Central memory CD8-positive, alpha-beta T cell (primary cell): ENCODE measurements at regions not wholly inside any gene's neighbourhood (a gene's known extent, or its start where the extent isn't known, plus 50 kb on each side); places are given as distances from the start of the nearest gene placed in this dataset.
"Not testable (repeated sequence)": the region's sequence is repeated elsewhere in the genome, so short reads cannot be mapped to it uniquely, and the experiment has no call there.

Source experiments
- ATAC-seq: fragments of 150-1000 bp; cut with Tn5 transposase; replicated peaks from 2 replicates; pipeline ENCODE4 v1.10.0; 2022; ENCODE audit warnings: mild to moderate bottlenecking, moderate FRiP score, moderate number of reproducible peaks; ENCODE audit not compliant: poor library complexity, severe bottlenecking; ENCODE audit errors: extremely low read depth
- DNase-seq, 2 donors: peaks; one replicate each; pipeline ENCODE4 v3.0.0; 2021; ENCODE audit warnings: low spot score in 2 of 2
- H3K27ac Mint-ChIP-seq: one replicate; pipeline ENCODE4 v1.8.0; 2022; ENCODE audit warnings: low read depth, mild to moderate bottlenecking, moderate library complexity, mixed read lengths
- H3K27me3 Mint-ChIP-seq: one replicate; pipeline ENCODE4 v1.8.0; 2022; ENCODE audit warnings: mixed read lengths
- H3K36me3 Mint-ChIP-seq: one replicate; pipeline ENCODE4 v1.8.0; 2022; ENCODE audit warnings: mild to moderate bottlenecking, moderate library complexity, mixed read lengths; ENCODE audit not compliant: insufficient read depth
- H3K4me1 Mint-ChIP-seq: one replicate; pipeline ENCODE4 v1.8.0; 2022; ENCODE audit warnings: mixed read lengths
- H3K4me3 Mint-ChIP-seq: one replicate; pipeline ENCODE4 v1.8.0; 2022; ENCODE audit warnings: mild to moderate bottlenecking, moderate library complexity, mixed read lengths
- H3K9me3 Mint-ChIP-seq: one replicate; pipeline ENCODE4 v1.8.0; 2022; ENCODE audit warnings: mixed read lengths

DNA sequence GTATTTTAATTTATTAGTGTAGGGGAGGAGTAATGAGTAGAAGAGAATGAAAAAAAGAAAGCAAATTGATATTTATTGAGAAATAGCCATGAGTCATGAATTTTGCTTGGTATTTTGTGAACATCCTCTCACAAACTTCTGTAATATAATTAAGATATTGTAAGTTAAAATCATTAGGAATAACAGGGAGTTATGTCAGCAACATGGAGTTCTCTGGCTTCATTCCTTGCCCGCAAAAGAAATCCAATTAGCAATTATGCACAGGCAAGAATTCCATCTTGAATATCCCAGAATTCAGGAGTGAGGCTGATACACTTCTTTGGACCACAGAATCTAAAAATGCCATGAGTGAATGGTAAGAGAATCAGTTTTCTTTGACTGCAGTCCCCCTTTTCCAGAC, 94.3 kb upstream of the PTHLH start:
- H3K27ac Mint-ChIP-seq: no peak overlapping the region

DNA sequence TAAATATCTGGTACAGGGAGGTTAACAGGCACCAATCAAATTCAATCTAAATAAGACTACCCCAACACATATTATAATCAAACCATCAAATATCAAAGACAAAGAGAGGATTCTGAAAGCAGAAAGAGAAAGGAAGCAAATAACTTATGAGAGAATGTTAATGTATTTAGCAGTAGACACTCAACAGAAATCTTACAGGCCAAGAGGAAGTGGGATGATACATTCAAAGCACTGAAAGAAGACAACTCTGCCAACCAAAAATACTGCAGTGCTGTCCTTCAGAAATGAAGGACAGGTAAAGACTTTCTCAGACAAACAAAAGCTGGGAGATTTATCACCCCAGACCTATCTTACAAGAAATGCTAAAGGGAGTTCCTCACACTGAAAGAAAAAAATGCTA, 95.9 kb upstream of the PTHLH start:
- DNase-seq: no peak
- H3K9me3 Mint-ChIP-seq: peaks cover 19% of the 10 kb centered on the region
- no peaks in the 10 kb centered on the region for H3K36me3 Mint-ChIP-seq
- no peak for ATAC-seq
- no peak overlapping the region for H3K4me3 Mint-ChIP-seq
- H3K27ac Mint-ChIP-seq: no peak overlapping the region
- H3K27me3 Mint-ChIP-seq: no peaks in the 10 kb centered on the region
- no peaks in the 10 kb centered on the region for H3K4me1 Mint-ChIP-seq

More for the DNA sequence above, 94.3 kb upstream of the PTHLH start:
- peaks cover 5% of the 10 kb centered on the region for H3K9me3 Mint-ChIP-seq
- DNase-seq (no peak), ATAC-seq (no peak)
- no peak overlapping the region for H3K4me3 Mint-ChIP-seq
- no peaks in the 10 kb centered on the region for H3K36me3 Mint-ChIP-seq
- H3K4me1 Mint-ChIP-seq: no peaks in the 10 kb centered on the region
- no peaks in the 10 kb centered on the region for H3K27me3 Mint-ChIP-seq

DNA sequence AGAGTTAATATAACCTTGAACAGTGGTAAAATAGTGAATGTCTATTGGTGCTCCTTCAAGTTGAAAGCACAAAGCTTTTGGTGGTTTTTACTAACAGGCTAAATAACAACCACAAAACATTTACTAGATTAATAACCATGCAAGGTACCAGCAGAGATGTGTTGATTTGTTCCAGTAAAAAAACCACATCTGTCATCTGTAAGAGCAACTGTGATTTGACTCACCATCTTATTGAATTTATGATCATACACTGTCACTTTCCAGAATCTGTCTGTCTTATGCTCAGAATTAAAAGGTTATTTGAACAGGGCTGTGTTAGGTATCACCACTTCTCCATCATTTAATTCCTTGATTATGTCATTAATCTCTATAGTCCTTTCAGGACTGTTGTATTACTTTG, 107.0 kb upstream of the PTHLH start:
- H3K4me3 Mint-ChIP-seq: no peak overlapping the region
- peaks cover 2% of the 10 kb centered on the region for H3K36me3 Mint-ChIP-seq
- H3K27me3 Mint-ChIP-seq: peaks cover 7% of the 10 kb centered on the region
- H3K4me1 Mint-ChIP-seq: no peaks in the 10 kb centered on the region
- H3K27ac Mint-ChIP-seq: no peak overlapping the region
- H3K9me3 Mint-ChIP-seq: peaks cover 2% of the 10 kb centered on the region
- DNase-seq (no peak), ATAC-seq (no peak)

DNA sequence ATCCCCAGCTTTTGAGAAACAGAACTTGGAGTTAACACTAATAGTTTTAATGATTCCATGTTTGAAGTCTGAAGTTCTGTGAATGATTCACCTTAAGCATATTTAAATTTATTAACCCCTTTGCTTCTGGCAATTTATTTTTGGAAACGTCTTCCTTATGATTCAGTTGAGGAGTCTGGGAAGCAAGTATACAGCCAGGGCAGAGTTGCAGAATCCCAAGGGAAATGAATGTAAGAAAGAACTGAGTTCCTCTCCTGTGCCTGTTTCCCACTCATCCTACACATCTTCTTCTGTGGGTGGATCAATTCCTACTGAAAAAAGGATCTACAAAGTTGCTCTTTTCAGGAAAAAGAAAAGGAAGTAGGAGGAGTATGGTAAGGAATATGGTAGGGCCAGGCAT, 108.2 kb upstream of the CCDC91 start:
- Mint-ChIP-seq H3K27me3 (peaks cover 31% of the 10 kb centered on the region), H3K4me3 (no peak overlapping the region), H3K27ac (no peak overlapping the region), H3K9me3 (no peaks in the 10 kb centered on the region), H3K36me3 (no peaks in the 10 kb centered on the region), H3K4me1 (no peaks in the 10 kb centered on the region)
- ATAC-seq: no peak
- DNase-seq: no peak

DNA sequence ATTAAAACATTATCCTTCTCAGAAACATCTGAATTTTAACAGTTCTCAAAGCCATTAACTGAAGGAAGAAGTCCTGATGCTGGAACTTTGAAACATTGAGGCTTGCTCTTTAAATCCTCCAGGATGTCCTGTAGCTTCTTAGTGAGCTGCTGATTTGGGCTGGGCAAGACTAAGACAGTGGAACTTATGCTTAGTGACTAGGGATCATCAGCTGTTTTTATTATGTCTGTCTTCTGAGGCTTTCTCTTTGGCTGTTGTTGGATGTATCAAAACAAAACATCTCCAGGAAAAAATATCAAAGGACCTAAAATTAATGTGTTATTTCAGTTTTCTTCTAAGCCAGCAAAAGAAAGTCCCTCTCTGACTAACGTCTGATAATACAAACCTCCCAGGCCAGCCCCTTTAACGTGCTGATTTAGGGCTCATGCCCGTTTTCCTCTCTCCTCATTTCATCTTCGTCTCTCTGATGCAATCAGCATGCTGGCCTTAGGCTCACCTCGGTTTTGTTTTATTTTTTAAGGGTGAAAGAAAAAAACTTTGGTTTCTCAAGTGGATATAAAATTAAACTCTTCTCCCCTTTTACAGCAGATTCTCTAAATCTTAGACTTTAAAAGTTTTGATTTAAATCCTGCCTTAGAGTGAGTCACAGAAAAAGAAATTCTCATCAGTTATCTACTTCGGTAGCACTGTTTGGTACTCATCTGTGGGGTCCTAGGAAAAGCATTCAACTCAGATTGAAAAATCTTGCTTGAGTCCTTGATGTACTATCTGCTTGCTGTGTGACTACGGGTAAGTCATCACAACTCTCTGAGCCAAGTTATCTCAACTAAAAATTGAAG, 106.2 kb upstream of the CCDC91 start:
- DNase-seq (no peak), ATAC-seq (no peak)
- H3K9me3 Mint-ChIP-seq: no peaks in the 10 kb centered on the region
- no peaks in the 10 kb centered on the region for H3K36me3 Mint-ChIP-seq
- peaks cover 31% of the 10 kb centered on the region for H3K27me3 Mint-ChIP-seq
- H3K4me3 Mint-ChIP-seq: no peak overlapping the region
- H3K27ac Mint-ChIP-seq: no peak overlapping the region
- H3K4me1 Mint-ChIP-seq: no peaks in the 10 kb centered on the region

DNA sequence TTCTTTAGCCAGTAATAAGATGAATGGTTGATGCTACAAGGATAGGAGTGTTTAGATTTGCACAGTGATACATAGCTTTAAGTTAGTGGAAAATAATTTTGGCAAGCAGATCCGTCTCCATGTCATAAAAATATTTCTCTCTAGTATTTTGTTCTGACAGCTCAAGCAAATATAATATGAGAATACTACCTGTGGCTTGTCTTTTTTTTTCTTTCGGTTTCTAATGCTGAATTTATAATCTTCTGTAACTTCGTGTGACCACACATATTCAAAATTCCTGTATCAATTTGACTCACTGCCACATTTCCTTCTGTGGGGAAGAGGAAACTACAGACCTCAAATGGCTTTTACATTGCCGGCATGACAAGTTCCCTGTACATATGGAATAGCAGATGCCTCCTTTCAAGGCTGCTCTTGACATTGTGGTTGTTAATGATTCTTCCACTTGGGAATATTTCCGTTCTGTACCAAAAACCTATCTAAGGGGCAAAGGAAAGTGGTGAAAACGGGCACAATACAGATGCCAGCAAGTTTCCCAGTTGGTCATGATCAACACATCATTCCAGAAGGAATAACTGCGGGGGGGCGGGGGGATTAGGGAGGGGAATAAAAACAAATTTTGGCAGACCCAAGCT, 103.6 kb upstream of the CCDC91 start:
- no peak for DNase-seq
- H3K36me3 Mint-ChIP-seq: no peaks in the 10 kb centered on the region
- H3K4me3 Mint-ChIP-seq: no peak overlapping the region
- no peak overlapping the region for H3K27ac Mint-ChIP-seq
- ATAC-seq: no peak
- H3K9me3 Mint-ChIP-seq: no peaks in the 10 kb centered on the region
- H3K27me3 Mint-ChIP-seq: peaks cover 31% of the 10 kb centered on the region
- no peaks in the 10 kb centered on the region for H3K4me1 Mint-ChIP-seq

DNA sequence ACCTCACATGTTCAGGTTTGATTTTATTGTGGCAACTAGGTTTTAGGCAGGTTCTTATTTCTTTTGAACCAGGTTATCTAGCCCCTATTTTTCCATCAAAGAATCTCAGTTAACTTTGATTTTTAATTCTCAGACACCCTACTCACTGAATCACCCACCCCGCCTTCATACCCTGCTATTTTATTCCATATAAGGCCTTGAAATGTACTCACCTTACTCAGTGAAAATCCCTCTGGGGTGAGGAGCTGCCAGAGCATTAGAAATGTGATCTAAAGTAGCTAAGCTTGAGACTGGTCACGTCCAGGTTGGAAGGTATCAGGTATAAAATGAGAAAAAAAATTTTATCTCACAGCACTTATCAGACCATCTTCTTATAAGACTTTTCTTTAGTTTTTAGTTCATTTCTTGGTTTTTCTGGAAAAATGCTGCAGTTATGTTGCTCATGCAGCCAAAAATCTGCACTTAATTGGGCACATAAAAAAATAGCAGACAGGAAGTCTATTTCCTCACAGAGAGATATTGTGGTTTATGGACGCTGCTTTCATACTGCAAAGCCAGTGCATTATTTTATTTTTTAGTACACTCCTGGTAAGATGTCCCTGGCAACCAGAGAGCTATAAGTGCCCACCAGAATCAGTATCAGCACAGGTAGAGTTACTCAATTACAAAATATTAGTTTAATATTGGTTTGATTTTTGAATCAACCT, 101.5 kb upstream of the CCDC91 start:
- Mint-ChIP-seq H3K27ac (no peak overlapping the region), H3K9me3 (no peaks in the 10 kb centered on the region), H3K36me3 (no peaks in the 10 kb centered on the region), H3K4me3 (no peak overlapping the region), H3K4me1 (no peaks in the 10 kb centered on the region), H3K27me3 (peaks cover 44% of the 10 kb centered on the region)
- DNase-seq (no peak), ATAC-seq (no peak)

DNA sequence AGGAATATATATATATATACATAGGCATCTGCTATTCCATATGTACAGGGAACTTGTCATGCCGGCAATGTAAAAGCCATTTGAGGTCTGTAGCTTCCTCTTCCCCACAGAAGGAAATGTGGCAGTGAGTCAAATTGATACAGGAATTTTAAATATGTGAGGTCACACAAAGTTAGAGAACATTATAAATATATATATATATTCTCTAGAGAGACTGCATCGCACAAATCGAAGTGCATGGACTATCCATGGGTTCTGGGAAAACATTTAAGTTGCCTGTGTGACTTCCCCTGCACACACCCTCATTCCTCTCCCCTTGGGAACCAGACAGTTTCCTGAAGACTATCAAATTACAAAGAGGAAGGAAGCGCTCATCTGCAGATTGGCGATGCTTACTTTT, 100.9 kb upstream of the CCDC91 start:
- no peak overlapping the region for H3K4me3 Mint-ChIP-seq
- no peak overlapping the region for H3K27ac Mint-ChIP-seq
- H3K27me3 Mint-ChIP-seq: peaks cover 42% of the 10 kb centered on the region
- no peak for DNase-seq
- H3K4me1 Mint-ChIP-seq: no peaks in the 10 kb centered on the region
- H3K9me3 Mint-ChIP-seq: no peaks in the 10 kb centered on the region
- H3K36me3 Mint-ChIP-seq: no peaks in the 10 kb centered on the region
- no peak for ATAC-seq

DNA sequence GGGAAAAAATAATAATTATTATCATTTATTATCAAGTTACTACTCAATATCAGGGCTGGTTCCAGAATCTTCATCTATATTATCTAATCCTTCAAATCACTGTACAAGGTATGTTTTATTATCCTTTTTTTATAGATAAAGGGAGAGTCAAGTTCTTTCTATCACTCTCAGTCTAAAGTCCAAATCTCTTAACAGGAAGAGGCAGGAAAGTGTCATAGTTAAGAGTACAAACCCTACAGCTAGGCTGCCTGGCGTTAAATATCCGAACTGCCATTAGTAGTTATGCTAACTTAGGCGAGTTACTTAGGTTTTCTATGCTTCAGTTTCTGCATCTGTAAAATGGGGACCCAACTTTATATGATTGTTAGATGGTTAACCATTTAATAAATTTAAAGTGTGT, 99.4 kb upstream of the CCDC91 start:
- H3K36me3 Mint-ChIP-seq: no peaks in the 10 kb centered on the region
- H3K9me3 Mint-ChIP-seq: no peaks in the 10 kb centered on the region

DNA sequence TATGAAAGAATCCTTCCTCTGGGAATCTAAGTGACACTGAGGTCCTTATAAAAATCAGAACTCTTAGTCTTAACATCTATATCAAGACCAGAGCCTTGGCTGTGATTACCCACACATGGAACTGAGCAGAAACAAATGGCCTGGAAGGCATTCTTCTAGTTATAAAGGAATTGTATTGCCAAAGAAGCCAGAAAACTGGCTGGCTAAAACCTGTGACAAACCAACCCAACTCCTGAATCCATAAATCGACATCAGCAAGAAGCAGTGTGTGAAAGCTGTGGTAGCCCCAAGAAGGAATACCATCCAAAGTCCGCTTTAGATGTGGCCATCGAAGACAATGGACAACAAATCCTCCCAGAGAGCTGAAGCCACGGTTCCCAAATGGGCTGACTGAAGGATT, 97.9 kb upstream of the CCDC91 start:
- no peaks in the 10 kb centered on the region for H3K9me3 Mint-ChIP-seq
- no peak for ATAC-seq
- DNase-seq: no peak

More for the DNA sequence above, 99.4 kb upstream of the CCDC91 start:
- Mint-ChIP-seq H3K27ac (no peak overlapping the region), H3K4me3 (no peak overlapping the region), H3K27me3 (peaks cover 27% of the 10 kb centered on the region), H3K4me1 (no peaks in the 10 kb centered on the region)
- DNase-seq (no peak), ATAC-seq (no peak)

DNA sequence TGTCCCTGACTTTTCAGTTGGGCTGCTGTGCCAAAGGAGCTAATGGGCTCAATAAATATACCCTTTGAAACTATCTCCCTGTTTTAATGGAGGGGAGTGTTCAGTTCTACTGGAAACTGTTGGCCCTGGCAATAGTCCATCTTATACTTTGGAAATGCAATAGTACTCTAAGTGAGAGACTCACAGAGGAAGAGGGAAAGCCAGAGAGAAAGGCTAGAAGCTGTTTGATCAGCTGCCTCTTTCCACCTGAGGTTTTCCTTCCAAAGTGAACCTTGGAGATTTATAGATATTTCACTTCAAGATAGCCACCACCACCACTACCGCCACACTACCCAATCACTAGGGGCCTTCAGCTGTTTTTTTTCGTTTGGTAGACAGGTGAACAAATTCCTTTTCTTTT, 93.6 kb upstream of the CCDC91 start:
- peaks cover 15% of the 10 kb centered on the region for H3K27me3 Mint-ChIP-seq
- no peak overlapping the region for H3K4me3 Mint-ChIP-seq
- H3K27ac Mint-ChIP-seq: no peak overlapping the region
- DNase-seq (no peak), ATAC-seq (no peak)
- no peaks in the 10 kb centered on the region for H3K9me3 Mint-ChIP-seq
- H3K36me3 Mint-ChIP-seq: no peaks in the 10 kb centered on the region
- H3K4me1 Mint-ChIP-seq: no peaks in the 10 kb centered on the region

More for the DNA sequence above, 97.9 kb upstream of the CCDC91 start:
- Mint-ChIP-seq H3K36me3 (no peaks in the 10 kb centered on the region), H3K4me3 (no peak overlapping the region), H3K27me3 (peaks cover 15% of the 10 kb centered on the region), H3K27ac (no peak overlapping the region), H3K4me1 (no peaks in the 10 kb centered on the region)

DNA sequence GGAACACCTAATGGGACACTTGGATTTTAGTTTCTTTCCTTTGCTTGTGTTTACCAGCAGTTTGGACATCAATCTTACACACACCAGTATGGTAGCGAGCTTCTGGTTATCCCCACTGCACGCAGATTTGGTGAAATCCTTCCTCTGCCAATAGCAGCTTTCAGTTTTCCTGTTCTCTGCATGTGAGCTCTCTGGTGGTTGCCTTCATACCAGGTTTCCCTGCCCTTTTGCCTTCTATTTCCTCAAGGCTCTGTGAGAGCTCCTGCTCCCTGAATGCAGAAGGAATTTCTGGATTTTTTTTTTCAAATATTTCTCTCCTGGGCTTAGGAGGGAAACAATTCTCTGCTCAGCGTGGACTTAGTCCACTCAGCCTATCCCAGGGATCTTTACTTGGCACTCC, 93.0 kb upstream of the CCDC91 start:
- ATAC-seq (no peak), DNase-seq (no peak)
- Mint-ChIP-seq H3K4me3 (no peak overlapping the region), H3K36me3 (no peaks in the 10 kb centered on the region), H3K9me3 (no peaks in the 10 kb centered on the region), H3K27ac (no peak overlapping the region), H3K27me3 (peaks cover 15% of the 10 kb centered on the region), H3K4me1 (no peaks in the 10 kb centered on the region)

DNA sequence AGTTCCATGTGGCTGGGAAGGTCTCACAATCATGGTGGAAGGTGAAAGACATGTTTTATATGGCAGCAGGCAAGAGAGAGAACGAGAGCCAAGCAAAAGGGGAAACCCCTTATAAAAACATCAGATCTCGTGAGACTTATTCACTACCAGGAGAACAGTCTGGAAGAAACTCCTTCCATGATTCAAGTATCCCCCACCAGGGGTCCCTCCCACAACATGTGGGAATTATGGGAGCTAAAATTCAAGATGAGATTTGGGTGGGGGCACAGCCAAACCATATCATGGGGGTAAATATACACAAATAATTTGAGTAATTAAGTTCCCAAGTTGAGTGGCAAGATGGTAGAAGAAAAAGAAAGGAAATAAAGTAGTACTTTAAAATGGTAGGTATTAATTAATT, 91.0 kb upstream of the CCDC91 start:
- H3K4me3 Mint-ChIP-seq, H3K27me3 Mint-ChIP-seq, DNase-seq, H3K36me3 Mint-ChIP-seq, H3K9me3 Mint-ChIP-seq, ATAC-seq, H3K27ac Mint-ChIP-seq, H3K4me1 Mint-ChIP-seq: not testable (repeated sequence)
